HL-60 (cell line): ENCODE measurements at regions not wholly inside any gene's neighbourhood (a gene's known extent, or its start where the extent isn't known, plus 50 kb on each side); places are given as distances from the start of the nearest gene placed in this dataset.

Experiments
- POLR2AphosphoS5 ChIP-seq: IDR thresholded peaks from 2 replicates; pipeline ENCODE4 v1.6.1; 2012; ENCODE audit warnings: low read depth
- TF ChIP-seq, protein P1 (sequence below): IDR thresholded peaks from one replicate; pipeline ENCODE4 v1.5.1; 2011; ENCODE audit warnings: low read length, control low read depth, inconsistent platforms; ENCODE audit not compliant: insufficient read depth

DNA sequence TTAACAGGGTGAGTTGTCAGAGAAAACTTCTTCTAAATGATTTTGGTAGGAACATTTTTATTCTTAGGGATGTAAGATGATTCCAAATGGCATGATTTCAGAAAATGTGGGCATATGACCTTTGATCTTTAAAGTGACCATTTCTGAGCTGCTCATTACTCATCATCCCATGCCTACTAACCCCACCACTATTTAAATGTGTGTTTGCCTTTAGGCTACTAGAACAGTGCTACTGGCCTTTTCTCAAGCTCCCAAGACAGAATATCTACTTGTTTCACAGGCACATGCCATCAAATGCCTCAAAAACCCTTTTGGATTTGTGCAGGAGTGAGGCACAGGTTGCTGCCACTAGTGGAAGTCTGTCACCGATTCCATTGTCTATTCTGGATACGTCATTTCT is 428.2 kb downstream of the ADAM29 start:
- TF ChIP-seq, protein P1, sequence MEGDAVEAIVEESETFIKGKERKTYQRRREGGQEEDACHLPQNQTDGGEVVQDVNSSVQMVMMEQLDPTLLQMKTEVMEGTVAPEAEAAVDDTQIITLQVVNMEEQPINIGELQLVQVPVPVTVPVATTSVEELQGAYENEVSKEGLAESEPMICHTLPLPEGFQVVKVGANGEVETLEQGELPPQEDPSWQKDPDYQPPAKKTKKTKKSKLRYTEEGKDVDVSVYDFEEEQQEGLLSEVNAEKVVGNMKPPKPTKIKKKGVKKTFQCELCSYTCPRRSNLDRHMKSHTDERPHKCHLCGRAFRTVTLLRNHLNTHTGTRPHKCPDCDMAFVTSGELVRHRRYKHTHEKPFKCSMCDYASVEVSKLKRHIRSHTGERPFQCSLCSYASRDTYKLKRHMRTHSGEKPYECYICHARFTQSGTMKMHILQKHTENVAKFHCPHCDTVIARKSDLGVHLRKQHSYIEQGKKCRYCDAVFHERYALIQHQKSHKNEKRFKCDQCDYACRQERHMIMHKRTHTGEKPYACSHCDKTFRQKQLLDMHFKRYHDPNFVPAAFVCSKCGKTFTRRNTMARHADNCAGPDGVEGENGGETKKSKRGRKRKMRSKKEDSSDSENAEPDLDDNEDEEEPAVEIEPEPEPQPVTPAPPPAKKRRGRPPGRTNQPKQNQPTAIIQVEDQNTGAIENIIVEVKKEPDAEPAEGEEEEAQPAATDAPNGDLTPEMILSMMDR, result no peak
- no peak for TF ChIP-seq POLR2AphosphoS5
